Stomach (tissue), 8 donors: ENCODE measurements at regions not wholly inside any gene's neighbourhood (a gene's known extent, or its start where the extent isn't known, plus 50 kb on each side); places are given as distances from the start of the nearest gene placed in this dataset.
"Not testable (repeated sequence)": the region's sequence is repeated elsewhere in the genome, so short reads cannot be mapped to it uniquely, and the experiment has no call there.

Source experiments
- DNase-seq, 2 donors: peaks; one replicate each; pipeline versions ENCODE4 v3.0.0 to v3.0.0-alpha.2; 2013 to 2019
- H3K27ac ChIP-seq, 5 donors: fragments of 200-600 bp in 4 of 5; sonication (generic) in 4 of 5; one replicate each; pipeline ENCODE4 v1.5.1; 2013 to 2019; ENCODE audit warnings: mild to moderate bottlenecking in 1 of 5, moderate library complexity in 1 of 5
- H3K27me3 ChIP-seq, 3 donors: fragments of 200-600 bp; sonication (generic); one replicate each; pipeline ENCODE4 v1.5.1; 2017 to 2019; ENCODE audit warnings: mixed run types in 1 of 3
- H3K36me3 ChIP-seq, 4 donors: fragments of 200-600 bp; sonication (generic); 1 replicate in 3 of 4; 2 replicates in 1 of 4; pipeline ENCODE4 v1.5.1; 2016 to 2019
- H3K4me1 ChIP-seq, 4 donors: fragments of 200-600 bp; sonication (generic); one replicate each; pipeline ENCODE4 v1.5.1; 2016 to 2019
- H3K4me3 ChIP-seq, 4 donors: fragments of 200-600 bp; sonication (generic) in 3 of 4; one replicate each; pipeline ENCODE4 v1.5.1; 2016 to 2019; ENCODE audit warnings: mild to moderate bottlenecking in 1 of 4
- H3K9me3 ChIP-seq, 4 donors: fragments of 200-600 bp; sonication (generic); one replicate each; pipeline ENCODE4 v1.5.1; 2016 to 2019
- EP300 ChIP-seq: sonication (generic); formaldehyde crosslinking; IDR thresholded peaks from one replicate; pipeline ENCODE4 v1.6.1; 2017; ENCODE audit warnings: antibody characterized with exemption
- POLR2A ChIP-seq, 4 donors: fragments of 450-650 bp; IDR thresholded peaks; one replicate each; pipeline ENCODE4 v1.6.1; 2016; ENCODE audit warnings: antibody characterized with exemption in 4 of 4, control low read depth in 2 of 4, mild to moderate bottlenecking in 1 of 4, moderate library complexity in 1 of 4
- POLR2AphosphoS5 ChIP-seq, 3 donors: sonication (generic); formaldehyde crosslinking; IDR thresholded peaks; one replicate each; pipeline ENCODE4 v1.6.1; 2016; ENCODE audit warnings: antibody characterized with exemption in 3 of 3
- WGBS, 5 donors: extraction: QIAGEN DNeasy Blood & Tissue Kit in 3 of 5; methylation state at CpG; one replicate each; pipeline versions ENCODE4 v1.1.5 to v1.1.7; 2013 to 2018; 5-methylcytosine and 5-hydroxymethylcytosine counted together
- intact Hi-C: fragments of 100-400 bp; cut with DNase I; formaldehyde crosslinking; loops from one replicate; pipeline ENCODE4 v1.15.1; 2023; ENCODE audit warnings: low total_unique reads
- TF ChIP-seq, protein P1 (sequence below), 7 experiments: fragments of 450-650 bp in 4 of 7; fragments of 200-600 bp in 3 of 7; sonication (generic) in 3 of 7; IDR thresholded peaks; one replicate each; pipeline ENCODE4 v1.5.1; 2016 to 2019; ENCODE audit warnings: antibody characterized with exemption in 7 of 7, control low read depth in 2 of 7, mild to moderate bottlenecking in 1 of 7
- donor health status: healthy with polysubstance abuse.
- donor health status: Bipolar disorder and iron deficiency.
- donor health status: healthy.

DNA sequence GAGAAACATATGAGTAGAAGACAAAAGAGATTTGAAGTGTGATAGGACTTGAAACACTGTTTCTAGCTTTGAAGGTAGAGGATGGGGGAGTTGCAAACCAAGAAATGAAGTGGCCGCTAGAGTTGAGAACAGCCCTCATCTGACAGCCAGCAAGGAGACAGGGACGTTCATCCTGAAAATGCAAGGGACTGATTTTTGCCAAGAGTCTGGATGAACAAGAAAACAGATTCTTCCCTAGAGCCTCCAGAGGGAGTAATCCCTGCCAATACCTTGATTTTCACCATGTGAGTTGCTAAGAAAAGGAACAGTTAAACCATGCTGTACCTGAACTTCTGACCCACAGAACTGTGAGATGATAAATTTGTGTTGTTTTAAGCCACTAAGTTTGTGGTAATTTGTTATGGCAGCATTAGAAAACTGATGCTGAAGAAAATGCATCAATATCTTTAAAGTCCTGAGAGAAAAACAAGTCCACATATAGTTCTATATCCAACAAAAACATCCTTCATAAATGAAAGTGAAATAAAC lies 154.0 kb upstream of the ADAMTSL1 start:
- TF ChIP-seq EP300 (no peak), POLR2A (IDR thresholded peaks at IDR 0.05) (no peak), POLR2AphosphoS5 (IDR thresholded peaks at IDR 0.05) (no peak)
- TF ChIP-seq, protein P1, sequence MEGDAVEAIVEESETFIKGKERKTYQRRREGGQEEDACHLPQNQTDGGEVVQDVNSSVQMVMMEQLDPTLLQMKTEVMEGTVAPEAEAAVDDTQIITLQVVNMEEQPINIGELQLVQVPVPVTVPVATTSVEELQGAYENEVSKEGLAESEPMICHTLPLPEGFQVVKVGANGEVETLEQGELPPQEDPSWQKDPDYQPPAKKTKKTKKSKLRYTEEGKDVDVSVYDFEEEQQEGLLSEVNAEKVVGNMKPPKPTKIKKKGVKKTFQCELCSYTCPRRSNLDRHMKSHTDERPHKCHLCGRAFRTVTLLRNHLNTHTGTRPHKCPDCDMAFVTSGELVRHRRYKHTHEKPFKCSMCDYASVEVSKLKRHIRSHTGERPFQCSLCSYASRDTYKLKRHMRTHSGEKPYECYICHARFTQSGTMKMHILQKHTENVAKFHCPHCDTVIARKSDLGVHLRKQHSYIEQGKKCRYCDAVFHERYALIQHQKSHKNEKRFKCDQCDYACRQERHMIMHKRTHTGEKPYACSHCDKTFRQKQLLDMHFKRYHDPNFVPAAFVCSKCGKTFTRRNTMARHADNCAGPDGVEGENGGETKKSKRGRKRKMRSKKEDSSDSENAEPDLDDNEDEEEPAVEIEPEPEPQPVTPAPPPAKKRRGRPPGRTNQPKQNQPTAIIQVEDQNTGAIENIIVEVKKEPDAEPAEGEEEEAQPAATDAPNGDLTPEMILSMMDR (IDR thresholded peaks at IDR 0.05) = no peak
- no peak for DNase-seq
- peaks cover 0 to 17% (median 6%) of the 10 kb centered on the region in 4 donors for H3K9me3 ChIP-seq
- intact Hi-C loops = no loop called here
- no peak overlapping the region for H3K4me3 ChIP-seq
- no peaks in the 10 kb centered on the region for H3K27me3 ChIP-seq
- no peaks in the 10 kb centered on the region for H3K36me3 ChIP-seq
- 55 to 77% (median 67%) methylated on average over 2 of the region's 2 CpGs for WGBS, 5 donors
- H3K27ac ChIP-seq = no peak overlapping the region
- H3K4me1 ChIP-seq = no peaks in the 10 kb centered on the region

DNA sequence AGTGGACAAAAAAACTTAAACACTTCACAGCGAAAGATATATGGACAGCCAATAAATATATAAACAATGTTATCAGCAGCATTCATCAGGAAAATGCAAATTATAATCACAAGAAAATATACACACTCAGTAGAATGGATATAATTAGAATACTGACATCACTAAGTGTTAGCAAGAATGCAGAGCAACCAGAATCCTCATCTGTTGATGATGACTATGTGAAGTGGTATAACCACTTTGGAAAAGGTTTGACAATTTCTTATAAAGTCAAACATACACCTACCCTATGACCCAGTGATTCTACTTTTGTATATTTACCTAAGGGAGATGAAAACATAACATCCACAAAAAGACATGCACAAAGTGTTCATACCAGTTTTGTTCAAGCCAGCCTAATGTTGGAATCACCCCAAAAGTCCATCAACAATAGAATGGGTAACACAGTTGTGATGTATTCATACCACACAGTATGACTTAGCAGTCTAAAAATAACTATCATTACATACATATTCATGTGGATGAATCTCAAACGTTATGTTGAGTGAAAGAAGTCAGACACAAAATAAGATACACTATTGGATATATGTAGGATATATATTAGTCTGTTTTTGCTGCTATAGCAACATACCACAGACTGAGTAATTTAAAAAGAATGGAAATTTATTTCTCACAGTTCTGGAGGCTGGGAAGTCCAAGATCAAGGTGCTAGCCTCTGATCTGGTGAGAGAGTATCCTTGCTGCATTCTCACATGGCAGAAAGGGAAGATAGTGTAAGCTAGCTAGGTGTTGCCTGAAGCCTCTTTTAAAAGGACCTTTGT lies 148.8 kb upstream of the ADAMTSL1 start:
- TF ChIP-seq POLR2A (IDR thresholded peaks at IDR 0.05) (no peak), EP300 (no peak), POLR2AphosphoS5 (IDR thresholded peaks at IDR 0.05) (no peak)
- TF ChIP-seq, protein P1 (IDR thresholded peaks at IDR 0.05) = no peak
- 84 to 90% (median 89%) methylated on average over 2 of the region's 2 CpGs for WGBS, 5 donors
- intact Hi-C loops = no loop called here

DNA sequence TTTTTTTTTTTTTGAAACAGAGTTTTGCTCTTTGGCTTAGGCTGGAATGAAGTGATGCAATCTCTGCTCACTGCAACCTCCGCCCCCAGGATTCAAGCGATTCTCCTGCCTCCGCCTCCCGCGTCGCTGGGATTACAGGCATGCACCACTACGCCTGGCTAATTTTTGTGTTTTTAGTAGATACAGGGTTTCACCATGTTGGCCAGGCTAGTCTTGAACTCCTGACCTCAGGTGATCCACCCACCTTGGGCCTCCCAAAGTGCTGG lies 148.3 kb upstream of the ADAMTSL1 start:
- H3K4me3 ChIP-seq, DNase-seq, H3K36me3 ChIP-seq, H3K4me1 ChIP-seq, H3K27me3 ChIP-seq, intact Hi-C loops, H3K27ac ChIP-seq, H3K9me3 ChIP-seq: not testable (repeated sequence)
- 91 to 99% (median 96%) methylated on average over 7 of the region's 7 CpGs for whole genome bisulfite sequencing, 5 donors

More for the DNA sequence above, 148.8 kb upstream of the ADAMTSL1 start:
- DNase-seq = no peak
- Histone ChIP-seq H3K4me1 (no peaks in the 10 kb centered on the region), H3K36me3 (no peaks in the 10 kb centered on the region), H3K27ac (no peak overlapping the region), H3K9me3 (no peaks in the 10 kb centered on the region), H3K27me3 (no peaks in the 10 kb centered on the region), H3K4me3 (no peak overlapping the region)

DNA sequence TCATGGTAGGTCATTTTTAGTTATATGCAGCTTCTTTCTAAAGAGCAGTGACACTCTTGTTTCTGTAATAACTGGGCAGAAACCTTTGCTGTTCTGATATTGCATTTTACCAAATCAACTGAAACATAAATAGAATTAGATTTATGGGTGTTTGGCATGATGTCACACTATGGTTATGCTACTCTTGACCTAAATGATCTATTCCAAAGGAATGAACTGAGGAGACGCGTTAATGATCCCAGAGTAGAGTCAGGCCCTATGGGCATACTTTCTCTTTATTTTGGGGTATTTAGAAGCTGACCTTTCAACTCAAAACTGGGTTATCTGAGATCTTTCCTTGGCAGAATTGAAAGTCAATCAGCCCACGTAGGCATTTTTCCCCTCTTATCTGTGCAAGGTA lies 146.8 kb upstream of the ADAMTSL1 start:
- peaks cover 0 to 17% (median 8%) of the 10 kb centered on the region in 4 donors for H3K4me1 ChIP-seq
- no peaks in the 10 kb centered on the region for H3K9me3 ChIP-seq
- no peaks in the 10 kb centered on the region for H3K36me3 ChIP-seq
- no peak overlapping the region for H3K4me3 ChIP-seq
- no peak overlapping the region for H3K27ac ChIP-seq
- H3K27me3 ChIP-seq = no peaks in the 10 kb centered on the region
- TF ChIP-seq, protein P1 (IDR thresholded peaks at IDR 0.05) = no peak
- TF ChIP-seq EP300 (no peak), POLR2A (IDR thresholded peaks at IDR 0.05) (no peak), POLR2AphosphoS5 (IDR thresholded peaks at IDR 0.05) (no peak)
- no peak for DNase-seq
- 30 to 60% (median 40%) methylated on average over 3 of the region's 3 CpGs for WGBS, 5 donors
- intact Hi-C loops = no loop called here
